NOMO-1 treated with dmso at 0.1 percent for 144 hours (cell line): ENCODE measurements at regions not wholly inside any gene's neighbourhood (a gene's known extent, or its start where the extent isn't known, plus 50 kb on each side); places are given as distances from the start of the nearest gene placed in this dataset.
"Not testable (repeated sequence)": the region's sequence is repeated elsewhere in the genome, so short reads cannot be mapped to it uniquely, and the experiment has no call there.

Source experiments
- DNase-seq: peaks from one replicate; lab custom pipeline; 2025; ENCODE audit not compliant: unreplicated experiment; lab: John Stamatoyannopoulos, UW

- no peak for DNase-seq
Measured at GRCh38 chr13:46498650-46499049, 54.3 kb upstream of the LRCH1 start.

DNA sequence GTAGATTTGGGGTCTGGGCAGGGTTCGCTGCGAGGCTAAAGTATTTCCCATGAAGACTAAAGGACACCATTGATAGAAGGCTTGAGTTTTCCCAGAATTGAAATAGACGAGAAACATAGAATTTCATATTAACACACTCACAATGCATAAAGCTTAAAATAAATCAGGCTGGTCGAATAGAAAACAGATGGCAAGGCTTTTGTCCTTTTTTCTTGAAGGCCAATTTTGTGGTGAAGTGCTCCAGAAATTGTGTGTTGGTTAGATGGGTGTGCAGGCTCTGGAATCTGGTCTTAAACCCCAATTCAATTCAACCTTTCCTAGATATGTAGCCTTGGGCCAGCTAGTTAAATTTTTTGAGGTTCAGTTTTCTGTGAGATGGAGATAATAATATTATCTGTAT lies 56.9 kb upstream of the LRCH1 start:
- DNase-seq = no peak

DNA sequence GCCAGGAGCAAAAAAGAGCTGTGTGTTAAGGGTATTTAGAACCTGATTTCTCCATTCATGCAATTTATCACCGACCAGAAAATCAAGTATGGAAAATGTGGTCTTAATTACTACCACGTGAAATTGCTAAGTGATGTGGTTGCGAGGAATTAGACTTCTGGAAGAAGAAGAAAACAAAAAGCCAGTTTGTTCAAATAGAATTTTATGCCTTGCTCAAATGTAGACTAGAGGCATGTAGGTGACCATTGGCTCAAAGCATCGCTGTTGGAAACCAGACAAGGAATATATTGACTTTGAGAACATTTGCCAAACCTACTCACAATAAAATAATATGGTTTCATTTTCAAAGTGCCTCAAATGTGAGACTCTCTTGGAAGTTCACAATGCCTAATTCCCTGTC lies 57.3 kb upstream of the LRCH1 start:
- no peak for DNase-seq

- DNase-seq = no peak
Measured at GRCh38 chr13:46495066-46495465, 57.9 kb upstream of the LRCH1 start.

DNA sequence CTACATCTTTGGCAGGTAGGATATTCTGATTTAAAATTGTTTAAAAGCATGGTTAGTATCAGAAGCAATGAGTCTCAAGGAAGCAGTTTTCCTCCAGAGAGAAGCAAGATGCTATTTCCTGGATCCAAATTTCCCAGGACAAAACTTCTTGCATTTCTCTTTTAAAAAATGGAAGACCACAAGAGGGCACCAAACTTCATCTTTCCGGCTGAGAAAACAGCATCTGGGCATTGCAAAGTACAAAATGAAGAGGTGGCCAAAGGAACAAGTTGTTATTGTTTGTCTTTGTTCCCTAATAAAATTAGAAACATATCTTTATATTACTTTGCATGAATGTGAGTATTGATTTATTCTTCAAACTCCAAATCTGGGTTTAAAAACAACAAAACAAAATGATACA lies 60.0 kb upstream of the LRCH1 start:
- DNase-seq = no peak

DNA sequence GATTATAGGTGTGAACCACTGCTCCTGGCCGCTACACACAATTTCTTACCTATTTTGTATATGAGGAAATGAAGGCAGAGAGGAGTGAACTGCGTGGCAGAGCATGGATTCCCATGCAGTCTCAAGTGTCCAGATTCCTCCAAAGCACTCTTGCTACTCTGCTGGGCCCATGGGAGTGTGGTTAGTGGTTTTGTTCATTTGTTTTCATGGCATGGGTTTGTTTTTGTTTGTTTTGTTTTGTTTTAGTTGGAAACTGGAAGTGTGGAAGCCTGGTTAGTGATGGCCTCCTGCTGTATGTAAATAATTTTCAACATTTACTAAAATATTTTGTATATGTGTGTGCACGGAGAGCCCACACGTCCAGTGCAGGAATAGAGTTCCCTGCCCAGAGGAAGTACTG lies 61.3 kb upstream of the LRCH1 start:
- DNase-seq = no peak

DNA sequence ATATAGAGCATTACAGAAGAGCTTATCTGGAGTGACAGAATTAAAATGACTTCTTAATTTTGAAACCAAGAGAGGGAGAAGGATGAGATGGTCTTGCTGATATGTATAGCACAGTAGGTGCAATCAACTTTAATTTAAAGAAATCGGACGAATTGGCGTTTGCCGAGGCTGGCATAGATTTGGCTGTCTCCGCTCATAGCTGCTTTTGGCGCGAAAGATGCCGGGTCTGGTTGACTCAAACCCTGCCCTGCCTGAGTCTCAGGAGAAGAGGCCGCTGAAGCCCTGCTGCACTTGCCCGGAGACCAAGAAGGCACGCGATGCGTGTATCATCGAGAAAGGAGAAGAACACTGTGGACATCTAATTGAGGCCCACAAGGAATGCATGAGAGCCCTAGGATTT lies 62.3 kb upstream of the LRCH1 start:
- DNase-seq = not testable (repeated sequence)

DNA sequence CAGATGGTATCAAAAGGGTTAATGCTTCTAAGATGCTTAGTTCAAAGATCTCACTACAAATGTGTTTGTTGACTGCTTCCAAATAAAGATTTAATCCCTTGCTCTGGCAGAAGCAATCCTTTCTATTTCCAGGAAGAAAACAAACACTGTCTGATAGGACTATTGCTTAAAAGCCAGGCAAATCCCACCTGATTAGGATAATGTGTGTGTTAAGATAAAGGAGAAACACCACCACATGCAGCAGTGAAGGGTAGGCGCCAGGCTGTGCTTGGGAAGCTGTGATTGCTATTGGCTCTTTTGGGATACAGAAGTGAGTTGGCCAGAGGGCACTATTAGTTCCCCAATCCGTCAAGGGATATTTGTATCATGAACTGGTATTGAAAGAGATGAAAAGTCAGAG lies 62.8 kb upstream of the LRCH1 start:
- DNase-seq = no peak

DNA sequence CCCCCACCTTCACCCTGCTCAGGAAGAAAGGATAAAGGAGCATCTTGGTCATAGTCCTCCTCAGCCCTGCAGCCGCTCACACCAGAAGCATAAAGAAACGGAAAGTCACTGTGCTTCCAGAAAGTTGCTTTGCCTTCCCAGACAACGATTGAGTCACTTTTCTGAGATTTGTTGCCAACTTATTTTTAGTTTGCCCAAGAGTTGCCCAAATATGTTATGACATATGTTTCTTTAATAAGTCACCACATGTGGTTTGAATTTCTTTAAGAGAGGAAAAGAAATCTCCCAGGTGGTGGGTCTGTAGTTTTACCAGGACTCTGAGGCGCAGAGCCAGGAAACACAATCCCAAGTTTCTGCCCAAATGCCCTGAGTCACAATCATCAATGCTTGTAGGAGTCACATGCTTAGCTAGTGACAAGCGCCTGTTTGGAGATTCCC lies 63.4 kb upstream of the LRCH1 start:
- no peak for DNase-seq

DNA sequence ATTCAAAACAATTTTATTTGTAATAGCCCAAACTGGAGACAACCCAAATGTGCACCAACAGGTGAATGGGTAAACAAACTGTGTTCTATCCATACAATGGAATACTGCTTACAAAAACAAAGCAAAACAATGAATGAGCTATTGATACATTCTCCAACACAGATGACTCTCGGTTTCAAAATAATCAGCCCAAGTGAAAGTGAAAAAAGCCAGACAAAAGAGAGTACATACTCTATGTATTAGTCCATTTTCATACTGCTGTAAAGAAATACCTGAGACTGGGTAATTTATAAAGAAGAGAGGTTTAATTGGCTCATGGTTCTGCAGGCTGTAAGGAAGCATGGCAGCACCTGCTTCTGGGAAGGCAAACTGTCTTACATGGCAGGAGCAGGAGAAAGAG lies 65.2 kb upstream of the LRCH1 start:
- no peak for DNase-seq

GRCh38 chr13:46486270-46486669 lies 66.7 kb upstream of the LRCH1 start:
- DNase-seq = no peak

DNA sequence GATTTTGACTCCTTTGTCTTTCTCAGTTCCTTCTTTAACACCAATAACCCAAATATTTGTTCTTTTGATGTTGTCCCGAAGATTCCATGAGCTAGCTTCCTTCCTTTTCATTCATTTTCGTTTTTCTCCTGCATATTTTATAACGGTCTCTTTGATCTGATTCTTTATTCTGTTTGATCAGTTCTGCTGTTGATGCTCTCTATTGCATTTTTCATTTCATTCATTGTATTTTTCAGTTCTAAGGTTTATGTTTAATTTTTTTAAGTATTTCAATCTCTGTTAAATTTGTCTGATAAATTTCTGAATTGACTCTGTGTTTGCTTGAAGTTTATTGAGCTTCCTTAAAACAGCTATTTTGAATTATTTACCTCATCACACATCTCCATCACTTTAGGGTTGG lies 68.4 kb upstream of the LRCH1 start:
- no peak for DNase-seq

DNA sequence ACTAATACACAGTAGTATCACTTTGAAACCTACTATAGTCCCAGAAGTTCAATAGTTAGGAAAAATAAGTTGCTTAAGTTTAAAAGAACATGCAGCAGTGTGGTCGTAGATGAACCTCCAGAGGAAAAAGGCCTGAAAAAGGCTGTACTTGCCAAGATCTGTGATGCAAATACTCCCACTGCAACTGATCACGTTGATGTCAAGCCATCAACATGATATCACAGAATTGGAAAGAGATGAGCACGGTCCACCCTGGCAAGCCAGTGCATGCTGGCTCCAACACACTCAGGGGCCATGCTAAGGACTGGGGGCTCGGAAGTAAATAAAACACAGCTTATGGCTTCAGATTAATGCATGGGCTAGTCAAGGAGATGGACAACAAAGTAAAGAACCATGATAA lies 71.8 kb upstream of the LRCH1 start:
- no peak for DNase-seq

DNA sequence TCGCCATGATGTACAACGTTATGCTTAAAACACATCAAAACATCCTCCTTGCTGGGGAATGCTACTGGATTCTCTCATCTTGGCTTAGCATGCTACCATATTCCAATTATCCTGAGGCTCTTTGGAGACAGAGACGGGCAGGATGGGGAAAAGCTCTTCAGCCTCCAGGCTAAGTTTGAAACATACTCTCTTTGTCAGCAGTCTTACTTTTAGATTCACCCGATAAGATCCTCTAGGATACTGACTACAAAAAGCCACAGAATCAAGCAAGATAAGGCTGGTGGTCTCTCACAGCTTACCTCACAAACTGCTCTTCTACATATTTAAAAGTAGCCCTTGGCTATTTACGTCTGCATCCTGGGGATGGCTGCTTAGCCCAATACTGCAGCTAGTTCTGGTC lies 72.8 kb upstream of the LRCH1 start:
- no peak for DNase-seq

DNA sequence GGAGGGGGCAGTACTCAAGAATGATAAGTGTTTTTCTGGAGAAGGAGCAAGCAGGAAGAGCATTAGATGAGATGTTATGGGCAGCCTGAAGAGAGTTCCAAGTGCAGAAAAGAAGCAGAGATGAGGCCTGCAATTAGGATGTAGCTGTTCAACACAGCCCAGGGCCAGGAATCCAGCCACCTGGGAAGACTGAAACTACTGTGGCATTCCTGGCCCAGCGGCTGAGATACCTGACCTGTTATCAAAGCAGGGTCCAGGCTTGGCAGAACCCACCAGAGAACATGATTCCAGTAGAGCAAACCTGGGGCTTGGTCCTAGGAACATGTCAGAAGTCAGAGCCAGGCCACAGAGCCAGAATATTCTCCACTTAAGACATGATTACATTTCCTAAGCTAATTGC lies 73.3 kb upstream of the LRCH1 start:
- no peak for DNase-seq

DNA sequence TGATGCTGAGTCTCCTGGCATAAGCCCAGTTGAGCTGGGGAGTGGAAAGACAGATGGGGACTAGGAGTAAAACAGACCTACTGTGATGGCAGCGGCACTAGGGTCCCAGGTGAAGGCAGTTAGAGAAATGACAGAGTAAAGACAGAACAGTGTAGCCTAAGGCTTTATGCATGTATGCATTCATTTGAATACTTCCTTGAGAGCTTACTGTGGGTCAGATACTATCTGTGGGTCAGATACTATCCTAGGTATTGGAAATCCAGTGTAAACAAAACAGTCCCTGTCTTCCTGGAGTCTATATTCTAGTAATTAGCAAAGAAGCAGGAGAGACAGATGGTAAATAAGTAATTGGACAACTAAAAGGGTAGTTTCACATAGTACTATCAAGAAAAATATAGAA lies 73.7 kb upstream of the LRCH1 start:
- no peak for DNase-seq

DNA sequence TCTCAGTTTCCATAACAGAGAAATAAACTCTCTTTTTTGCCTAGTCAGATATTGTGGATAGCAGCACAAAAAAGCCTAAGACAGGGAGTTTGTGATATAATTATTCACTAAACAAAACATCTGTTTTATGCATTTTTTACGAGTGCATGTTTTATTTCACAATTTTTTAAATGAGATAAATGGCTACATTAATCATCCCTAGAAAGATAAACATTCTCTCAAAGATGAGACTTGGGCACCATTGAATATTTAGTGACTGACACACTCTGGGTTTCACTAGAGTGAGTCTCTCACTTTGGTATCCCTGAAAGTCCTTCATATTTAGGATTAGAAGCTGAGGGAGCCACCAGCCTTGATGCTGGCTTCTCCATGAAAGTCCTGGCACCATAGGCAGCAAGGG lies 74.3 kb upstream of the LRCH1 start:
- DNase-seq = no peak

- no peak for DNase-seq
Measured at GRCh38 chr13:46476174-46476573, 76.8 kb upstream of the LRCH1 start.

GRCh38 chr13:46475541-46475991 lies 77.4 kb upstream of the LRCH1 start:
- no peak for DNase-seq

DNA sequence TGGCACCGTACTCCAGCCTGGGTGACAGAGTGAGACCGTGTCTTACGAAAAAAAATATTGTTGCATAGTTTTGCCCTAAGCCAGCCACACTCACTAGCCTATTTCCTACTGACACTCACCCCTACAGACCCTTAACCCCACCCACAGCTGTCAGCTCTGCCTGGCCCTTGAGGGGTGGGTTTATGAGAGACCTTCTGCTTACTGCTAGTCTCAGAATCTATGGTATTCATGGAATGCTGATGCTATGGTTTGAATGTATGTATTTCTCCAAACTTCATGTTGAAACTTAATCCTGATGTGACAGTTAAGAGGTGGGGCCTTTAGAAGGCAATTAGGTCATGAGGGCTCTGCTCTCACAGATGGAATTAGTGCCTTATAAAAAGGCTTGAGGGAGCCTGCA lies 79.2 kb upstream of the LRCH1 start:
- no peak for DNase-seq

- no peak for DNase-seq
Measured at GRCh38 chr13:46472384-46472783, 80.6 kb upstream of the LRCH1 start.

GRCh38 chr13:46469699-46470098 lies 82.6 kb upstream of the RUBCNL start:
- DNase-seq = not testable (repeated sequence)

GRCh38 chr13:46468570-46469463 lies 81.8 kb upstream of the RUBCNL start:
- DNase-seq = no peak
